Osteocyte (in vitro differentiated cells): ENCODE measurements at regions not wholly inside any gene's neighbourhood (a gene's known extent, or its start where the extent isn't known, plus 50 kb on each side); places are given as distances from the start of the nearest gene placed in this dataset.
"Not testable (repeated sequence)": the region's sequence is repeated elsewhere in the genome, so short reads cannot be mapped to it uniquely, and the experiment has no call there.

Source experiments
- DNase-seq: peaks from one replicate; pipeline ENCODE4 v3.0.0; 2021; ENCODE audit warnings: mixed read lengths; ENCODE audit not compliant: unreplicated experiment; ENCODE audit errors: extremely low spot score
- H3K27ac Mint-ChIP-seq: one replicate; pipeline ENCODE4 v1.8.0; 2021; ENCODE audit warnings: mild to moderate bottlenecking, mixed read lengths; ENCODE audit not compliant: unreplicated experiment
- H3K27me3 Mint-ChIP-seq: one replicate; pipeline ENCODE4 v1.8.0; 2021; ENCODE audit warnings: mixed read lengths; ENCODE audit not compliant: unreplicated experiment
- H3K36me3 Mint-ChIP-seq: one replicate; pipeline ENCODE4 v1.8.0; 2021; ENCODE audit warnings: mixed read lengths; ENCODE audit not compliant: unreplicated experiment
- H3K4me1 Mint-ChIP-seq: one replicate; pipeline ENCODE4 v1.8.0; 2021; ENCODE audit warnings: mixed read lengths; ENCODE audit not compliant: unreplicated experiment
- H3K4me3 Mint-ChIP-seq: one replicate; pipeline ENCODE4 v1.8.0; 2021; ENCODE audit warnings: mild to moderate bottlenecking, moderate library complexity, mixed read lengths; ENCODE audit not compliant: unreplicated experiment
- H3K9me3 Mint-ChIP-seq: one replicate; pipeline ENCODE4 v1.8.0; 2021; ENCODE audit warnings: mixed read lengths; ENCODE audit not compliant: unreplicated experiment
- CTCF ChIP-seq: fragments of 200-600 bp; sonication (generic); IDR thresholded peaks from 2 replicates; pipeline ENCODE4 v1.5.0; 2021; ENCODE audit warnings: antibody characterized with exemption, mild to moderate bottlenecking, moderate library complexity

- DNase-seq, result no peak
- TF ChIP-seq CTCF, result no peak
- peaks cover 4% of the 10 kb centered on the region for H3K4me1 Mint-ChIP-seq
- no peaks in the 10 kb centered on the region for H3K27me3 Mint-ChIP-seq
- H3K4me3 Mint-ChIP-seq, result no peak overlapping the region
- no peak overlapping the region for H3K27ac Mint-ChIP-seq
- no peaks in the 10 kb centered on the region for H3K36me3 Mint-ChIP-seq
- no peaks in the 10 kb centered on the region for H3K9me3 Mint-ChIP-seq
These were observed 66.2 kb upstream of the USP9X start for GRCh38 chrX:41019041-41019392.

DNA sequence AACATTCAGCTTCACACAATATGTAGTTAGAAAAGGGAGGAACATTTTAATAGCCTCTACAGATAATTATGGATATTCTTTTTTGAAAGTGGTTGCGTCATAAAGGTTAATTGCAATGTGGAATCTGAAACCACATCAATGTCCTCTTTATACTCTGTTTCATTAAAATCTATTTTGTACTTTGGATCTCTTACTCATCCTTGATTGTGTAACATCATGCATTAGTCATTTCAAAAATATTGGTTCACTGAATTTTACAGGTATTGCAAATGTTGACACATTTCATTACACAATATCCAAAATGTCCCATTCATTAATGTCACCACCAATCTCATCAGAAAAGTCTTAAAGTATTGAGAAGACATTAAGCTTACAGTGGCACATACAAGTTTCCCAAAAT lies 62.7 kb upstream of the USP9X start:
- Mint-ChIP-seq H3K4me1 (peaks cover 22% of the 10 kb centered on the region), H3K4me3 (no peak overlapping the region), H3K36me3 (no peaks in the 10 kb centered on the region), H3K27me3 (no peaks in the 10 kb centered on the region), H3K9me3 (no peaks in the 10 kb centered on the region), H3K27ac (no peak overlapping the region)
- TF ChIP-seq CTCF, result no peak
- no peak for DNase-seq

- H3K9me3 Mint-ChIP-seq, result no peaks in the 10 kb centered on the region
- no peaks in the 10 kb centered on the region for H3K36me3 Mint-ChIP-seq
- peaks cover 27% of the 10 kb centered on the region for H3K4me1 Mint-ChIP-seq
- TF ChIP-seq CTCF, result no peak
- DNase-seq, result no peak
- no peak overlapping the region for H3K4me3 Mint-ChIP-seq
- H3K27me3 Mint-ChIP-seq, result no peaks in the 10 kb centered on the region
- no peak overlapping the region for H3K27ac Mint-ChIP-seq
These were observed 62.1 kb upstream of the USP9X start for GRCh38 chrX:41023098-41023497.

DNA sequence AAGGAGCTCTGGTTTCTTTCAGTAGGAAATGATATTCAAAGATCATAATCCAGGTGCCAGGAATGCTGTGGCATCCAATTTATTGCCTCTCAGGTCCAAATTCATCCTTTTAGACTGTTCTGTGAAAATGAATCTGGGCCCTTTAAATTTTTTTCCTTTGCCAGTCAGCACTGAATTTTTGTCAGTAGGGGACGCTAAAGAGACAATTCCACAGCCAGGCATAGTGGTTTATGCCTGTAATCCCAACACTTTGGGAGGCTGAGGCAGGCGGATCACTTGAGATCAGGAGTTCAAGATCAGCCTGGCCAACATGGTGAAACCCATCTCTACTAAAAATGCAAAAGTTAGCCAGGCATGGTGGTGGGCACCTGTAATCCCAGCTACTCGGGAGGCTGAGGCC lies 60.9 kb upstream of the USP9X start:
- DNase-seq, H3K27ac Mint-ChIP-seq, H3K9me3 Mint-ChIP-seq, H3K4me3 Mint-ChIP-seq, H3K27me3 Mint-ChIP-seq, H3K36me3 Mint-ChIP-seq: not testable (repeated sequence)
- peaks cover 27% of the 10 kb centered on the region for H3K4me1 Mint-ChIP-seq

- no peak overlapping the region for H3K4me3 Mint-ChIP-seq
- DNase-seq, result peak; percentile 60
These were observed 60.5 kb upstream of the USP9X start for GRCh38 chrX:41024755-41025154.

More at GRCh38 chrX:41024755-41025154, 60.5 kb upstream of the USP9X start:
- no peak for TF ChIP-seq CTCF
- Mint-ChIP-seq H3K9me3 (no peaks in the 10 kb centered on the region), H3K36me3 (no peaks in the 10 kb centered on the region), H3K27me3 (no peaks in the 10 kb centered on the region), H3K27ac (no peak overlapping the region), H3K4me1 (peaks cover 29% of the 10 kb centered on the region)
